ENCODE measurements at regions not wholly inside any gene's neighbourhood (a gene's known extent, or its start where the extent isn't known, plus 50 kb on each side); places are given as distances from the start of the nearest gene placed in this dataset.
A peak's percentile ranks its signal among the peaks of the same experiment; 100 is the strongest.

DNA sequence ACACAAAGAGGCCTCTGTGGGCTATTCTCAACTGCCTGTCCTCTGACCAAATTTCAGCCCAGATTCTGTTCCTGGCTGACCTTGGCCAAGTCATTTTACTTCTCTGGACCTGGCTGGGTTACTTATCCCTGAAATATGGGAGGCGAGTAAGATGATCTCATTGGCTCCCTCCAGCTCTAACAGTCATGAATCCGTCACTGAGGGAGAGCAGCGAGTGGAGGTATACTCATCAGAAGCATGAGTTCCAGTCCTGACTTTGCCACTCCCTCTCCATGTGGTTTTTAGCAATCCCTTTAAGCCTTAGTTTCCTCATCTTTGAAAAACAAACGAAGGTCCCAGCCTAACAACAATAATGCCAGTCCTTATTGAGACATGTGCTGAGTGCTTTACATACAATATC, 63.5 kb downstream of the CCDC185 start:
- H3K9me3 Mint-ChIP-seq, result peaks cover 0 to 9% (median 2%) of the 10 kb centered on the region in 7 donors
- peak overlapping the region in 2 of 7 donors; percentile 54 to 67 for H3K27ac Mint-ChIP-seq
- no peaks in the 10 kb centered on the region for H3K4me1 ChIP-seq (ENCODE audit: control insufficient read depth in 1 of 2, insufficient read depth in 2 of 2, low read length in 2 of 2)
- H3K27me3 Mint-ChIP-seq (ENCODE audit: low read depth in 3 of 3), result peaks cover 0 to 5% (median 1%) of the 10 kb centered on the region in 3 donors
- no peak overlapping the region for H3K9ac ChIP-seq (ENCODE audit: insufficient read depth, low read length, poor library complexity, severe bottlenecking)
- H3K4me1 Mint-ChIP-seq, result no peaks in the 10 kb centered on the region
- H3K9me3 ChIP-seq (replicated peaks in 1 of 2; ENCODE audit: control insufficient read depth in 1 of 2, insufficient read depth in 1 of 2, low read length in 2 of 2), result no peaks in the 10 kb centered on the region
- no peaks in the 10 kb centered on the region for H3K27me3 ChIP-seq (ENCODE audit: control insufficient read depth in 2 of 2, insufficient read depth in 2 of 2, low read length in 2 of 2)
- no peak overlapping the region for H3K4me3 ChIP-seq (replicated peaks in 1 of 3; ENCODE audit: low read depth in 2 of 3, low read length in 3 of 3)
- no peak for DNase-seq
- H2AFZ ChIP-seq (ENCODE audit: insufficient read depth, low read depth, low read length, poor library complexity, severe bottlenecking), result no peak overlapping the region
- H3K27ac ChIP-seq (ENCODE audit: low read depth in 1 of 2, low read length in 2 of 2), result no peak overlapping the region
- no peaks in the 10 kb centered on the region for H3K36me3 Mint-ChIP-seq
- TF ChIP-seq, protein P1, sequence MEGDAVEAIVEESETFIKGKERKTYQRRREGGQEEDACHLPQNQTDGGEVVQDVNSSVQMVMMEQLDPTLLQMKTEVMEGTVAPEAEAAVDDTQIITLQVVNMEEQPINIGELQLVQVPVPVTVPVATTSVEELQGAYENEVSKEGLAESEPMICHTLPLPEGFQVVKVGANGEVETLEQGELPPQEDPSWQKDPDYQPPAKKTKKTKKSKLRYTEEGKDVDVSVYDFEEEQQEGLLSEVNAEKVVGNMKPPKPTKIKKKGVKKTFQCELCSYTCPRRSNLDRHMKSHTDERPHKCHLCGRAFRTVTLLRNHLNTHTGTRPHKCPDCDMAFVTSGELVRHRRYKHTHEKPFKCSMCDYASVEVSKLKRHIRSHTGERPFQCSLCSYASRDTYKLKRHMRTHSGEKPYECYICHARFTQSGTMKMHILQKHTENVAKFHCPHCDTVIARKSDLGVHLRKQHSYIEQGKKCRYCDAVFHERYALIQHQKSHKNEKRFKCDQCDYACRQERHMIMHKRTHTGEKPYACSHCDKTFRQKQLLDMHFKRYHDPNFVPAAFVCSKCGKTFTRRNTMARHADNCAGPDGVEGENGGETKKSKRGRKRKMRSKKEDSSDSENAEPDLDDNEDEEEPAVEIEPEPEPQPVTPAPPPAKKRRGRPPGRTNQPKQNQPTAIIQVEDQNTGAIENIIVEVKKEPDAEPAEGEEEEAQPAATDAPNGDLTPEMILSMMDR (IDR thresholded peaks at IDR 0.05), result no peak
- no peaks in the 10 kb centered on the region for H4K20me1 ChIP-seq (ENCODE audit: insufficient read depth, low read length)
- intact Hi-C loops (cut with micrococcal nuclease), result no loop called here
- no peaks in the 10 kb centered on the region for H3K36me3 ChIP-seq (replicated peaks in 1 of 2; ENCODE audit: control insufficient read depth in 1 of 2, insufficient read depth in 2 of 2, low read length in 2 of 2)
- no peak overlapping the region for H3K4me2 ChIP-seq (replicated peaks; ENCODE audit: extremely low read depth, low read length, poor library complexity, severe bottlenecking)
- WGBS (ENCODE audit: insufficient coverage), result 17% methylated on average over 1 of the region's 4 CpGs
- H3K79me2 ChIP-seq (ENCODE audit: insufficient read depth, low read length), result no peaks in the 10 kb centered on the region
- H3K4me3 Mint-ChIP-seq, result no peak overlapping the region

- no peaks in the 10 kb centered on the region for H3K79me2 ChIP-seq (ENCODE audit: insufficient read depth, low read length)
- Mint-ChIP-seq H3K27me3 (ENCODE audit: low read depth in 3 of 3) (peaks cover 0 to 5% (median 0%) of the 10 kb centered on the region in 3 donors), H3K27ac (no peak overlapping the region), H3K4me3 (no peak overlapping the region), H3K9me3 (peaks cover 0 to 5% (median 0%) of the 10 kb centered on the region in 7 donors), H3K4me1 (no peaks in the 10 kb centered on the region), H3K36me3 (no peaks in the 10 kb centered on the region)
- no peak overlapping the region for H2AFZ ChIP-seq (ENCODE audit: insufficient read depth, low read depth, low read length, poor library complexity, severe bottlenecking)
- no peak for DNase-seq
- intact Hi-C loops (cut with micrococcal nuclease), result no loop called here
- TF ChIP-seq, protein P1 (IDR thresholded peaks at IDR 0.05), result no peak
- H4K20me1 ChIP-seq (ENCODE audit: insufficient read depth, low read length), result no peaks in the 10 kb centered on the region
- H3K36me3 ChIP-seq (replicated peaks in 1 of 2; ENCODE audit: control insufficient read depth in 1 of 2, insufficient read depth in 2 of 2, low read length in 2 of 2), result no peaks in the 10 kb centered on the region
- no peak overlapping the region for H3K9ac ChIP-seq (ENCODE audit: insufficient read depth, low read length, poor library complexity, severe bottlenecking)
- no peaks in the 10 kb centered on the region for H3K27me3 ChIP-seq (ENCODE audit: control insufficient read depth in 2 of 2, insufficient read depth in 2 of 2, low read length in 2 of 2)
- no peak overlapping the region for H3K4me3 ChIP-seq (replicated peaks in 1 of 3; ENCODE audit: low read depth in 2 of 3, low read length in 3 of 3)
- WGBS (ENCODE audit: insufficient coverage), result 83% methylated on average over 1 of the region's 4 CpGs
- H3K27ac ChIP-seq (ENCODE audit: low read depth in 1 of 2, low read length in 2 of 2), result no peak overlapping the region
- no peaks in the 10 kb centered on the region for H3K9me3 ChIP-seq (replicated peaks in 1 of 2; ENCODE audit: control insufficient read depth in 1 of 2, insufficient read depth in 1 of 2, low read length in 2 of 2)
- no peaks in the 10 kb centered on the region for H3K4me1 ChIP-seq (ENCODE audit: control insufficient read depth in 1 of 2, insufficient read depth in 2 of 2, low read length in 2 of 2)
- H3K4me2 ChIP-seq (replicated peaks; ENCODE audit: extremely low read depth, low read length, poor library complexity, severe bottlenecking), result no peak overlapping the region
Measured at GRCh38 chr1:223460566-223461189, 67.5 kb downstream of the CCDC185 start.
